ENCODE measurements at regions not wholly inside any gene's neighbourhood (a gene's known extent, or its start where the extent isn't known, plus 50 kb on each side); places are given as distances from the start of the nearest gene placed in this dataset.

GRCh38 chr4:177032341-177032740, 239.6 kb upstream of the VEGFC start:
- no peak for DNase-seq (ENCODE audit: low spot score)
- intact Hi-C loops (cut with DNase I), result no loop called here

DNA sequence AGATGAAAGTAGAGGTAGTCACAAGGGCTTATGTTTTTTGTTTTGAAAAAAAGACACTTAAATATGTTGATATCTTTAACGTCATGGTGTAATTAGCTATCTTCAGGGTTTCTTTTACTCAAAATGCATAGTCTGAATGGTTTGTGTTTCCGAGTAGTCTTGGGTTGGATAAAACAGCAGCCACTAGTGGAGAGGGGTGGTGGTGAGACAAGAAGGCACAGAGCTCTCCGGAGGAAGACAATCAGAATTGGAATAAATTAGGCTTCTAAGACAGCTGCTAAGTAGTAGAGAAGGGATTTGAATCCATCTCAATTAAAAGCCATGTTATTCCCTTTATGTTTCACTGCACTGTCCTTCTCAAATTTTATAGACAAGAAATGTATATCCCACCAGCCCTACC, 240.4 kb upstream of the VEGFC start:
- DNase-seq (ENCODE audit: low spot score), result no peak
- intact Hi-C loops (cut with DNase I), result no loop called here

DNA sequence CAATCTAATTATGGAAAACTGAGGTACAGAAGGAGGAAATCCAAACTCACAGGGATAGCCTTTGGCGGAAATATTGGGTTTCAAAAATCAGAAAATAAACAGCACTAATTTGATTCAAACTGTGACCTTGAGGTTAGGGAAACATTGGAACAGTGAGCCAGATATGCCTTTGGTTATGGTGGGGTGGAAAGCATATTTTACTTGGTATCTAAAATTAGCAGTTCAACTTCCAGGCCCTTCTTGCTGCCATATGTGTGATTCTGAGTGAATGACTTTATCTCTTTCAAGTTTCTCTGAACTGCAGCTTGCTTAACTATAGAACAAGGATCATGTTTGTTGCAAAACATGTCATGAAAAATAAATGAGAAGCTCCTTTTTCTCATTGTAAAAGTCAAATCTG, 240.9 kb upstream of the VEGFC start:
- no peak for DNase-seq (ENCODE audit: low spot score)
- intact Hi-C loops (cut with DNase I), result no loop called here

GRCh38 chr4:177041356-177041755, 248.6 kb upstream of the VEGFC start:
- intact Hi-C loops (cut with DNase I), result loop anchor here (10.0 kb wide), 1 partner anchor 327 kb away; no protein-coding TSS in a partner anchor
- no peak for DNase-seq (ENCODE audit: low spot score)

- no peak for DNase-seq (ENCODE audit: low spot score)
- intact Hi-C loops (cut with DNase I), result loop anchor here (2.0 to 10.0 kb wide), 4 partner anchors 256 to 670 kb away; no protein-coding TSS in a partner anchor
Measured at GRCh38 chr4:177047070-177047850, 254.5 kb upstream of the VEGFC start.

- intact Hi-C loops (cut with DNase I), result loop anchor here (2.0 to 10.0 kb wide), 4 partner anchors 257 to 671 kb away; no protein-coding TSS in a partner anchor
- no peak for DNase-seq (ENCODE audit: low spot score)
Measured at GRCh38 chr4:177047851-177048174, 255.1 kb upstream of the VEGFC start.

GRCh38 chr4:177051473-177052060, 258.1 kb upstream of the NEIL3 start:
- DNase-seq (ENCODE audit: low spot score), result no peak
- intact Hi-C loops (cut with DNase I), result no loop called here

- DNase-seq (ENCODE audit: low spot score), result no peak
- intact Hi-C loops (cut with DNase I), result no loop called here
Measured at GRCh38 chr4:177052211-177052934, 257.3 kb upstream of the NEIL3 start.

DNA sequence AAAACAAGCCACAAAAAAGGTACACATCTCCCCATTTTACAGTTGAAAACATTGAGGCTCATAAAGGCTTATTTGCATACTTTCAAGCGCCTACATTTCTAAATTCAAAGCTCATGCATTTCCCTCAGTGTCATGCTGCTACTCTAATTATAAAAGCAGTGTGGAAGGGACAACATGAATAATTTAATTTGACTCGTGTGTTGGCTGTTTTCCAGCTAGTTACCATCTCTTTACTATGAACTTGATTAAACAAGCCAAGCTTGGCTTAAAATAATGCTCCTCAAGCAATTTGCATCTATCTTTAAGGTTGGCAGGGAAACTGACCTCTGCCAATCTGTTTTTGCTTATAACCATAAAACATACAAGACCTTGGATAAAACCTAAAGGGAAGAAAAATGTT, 252.5 kb upstream of the NEIL3 start:
- DNase-seq (ENCODE audit: low spot score), result no peak
- intact Hi-C loops (cut with DNase I), result no loop called here

GRCh38 chr4:177064116-177064515, 245.6 kb upstream of the NEIL3 start:
- intact Hi-C loops (cut with DNase I), result no loop called here
- DNase-seq (ENCODE audit: low spot score), result no peak

- intact Hi-C loops (cut with DNase I), result no loop called here
- DNase-seq (ENCODE audit: low spot score), result no peak
Measured at GRCh38 chr4:177064729-177065394, 244.8 kb upstream of the NEIL3 start.

DNA sequence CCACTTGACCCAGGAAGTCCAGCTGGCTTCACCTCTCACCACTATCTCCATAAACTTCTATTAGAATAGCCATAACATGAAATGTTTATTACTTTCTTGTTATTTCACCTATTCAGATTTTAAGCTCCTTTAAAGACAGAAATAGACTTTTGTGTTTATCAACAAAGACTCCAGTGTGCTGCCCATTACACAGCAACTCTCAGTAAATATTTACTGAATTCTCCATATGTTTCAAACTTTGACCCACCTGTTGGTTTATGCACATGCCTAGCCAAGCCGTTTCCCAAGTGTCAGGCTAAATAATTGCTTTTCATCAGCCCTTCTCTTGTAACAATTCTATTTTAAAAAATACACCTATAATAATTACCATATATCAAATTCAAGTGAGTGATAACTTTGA, 242.9 kb upstream of the NEIL3 start:
- no peak for DNase-seq (ENCODE audit: low spot score)
- intact Hi-C loops (cut with DNase I), result no loop called here

- DNase-seq (ENCODE audit: low spot score), result no peak
- intact Hi-C loops (cut with DNase I), result no loop called here
Measured at GRCh38 chr4:177070533-177071058, 239.1 kb upstream of the NEIL3 start.

DNA sequence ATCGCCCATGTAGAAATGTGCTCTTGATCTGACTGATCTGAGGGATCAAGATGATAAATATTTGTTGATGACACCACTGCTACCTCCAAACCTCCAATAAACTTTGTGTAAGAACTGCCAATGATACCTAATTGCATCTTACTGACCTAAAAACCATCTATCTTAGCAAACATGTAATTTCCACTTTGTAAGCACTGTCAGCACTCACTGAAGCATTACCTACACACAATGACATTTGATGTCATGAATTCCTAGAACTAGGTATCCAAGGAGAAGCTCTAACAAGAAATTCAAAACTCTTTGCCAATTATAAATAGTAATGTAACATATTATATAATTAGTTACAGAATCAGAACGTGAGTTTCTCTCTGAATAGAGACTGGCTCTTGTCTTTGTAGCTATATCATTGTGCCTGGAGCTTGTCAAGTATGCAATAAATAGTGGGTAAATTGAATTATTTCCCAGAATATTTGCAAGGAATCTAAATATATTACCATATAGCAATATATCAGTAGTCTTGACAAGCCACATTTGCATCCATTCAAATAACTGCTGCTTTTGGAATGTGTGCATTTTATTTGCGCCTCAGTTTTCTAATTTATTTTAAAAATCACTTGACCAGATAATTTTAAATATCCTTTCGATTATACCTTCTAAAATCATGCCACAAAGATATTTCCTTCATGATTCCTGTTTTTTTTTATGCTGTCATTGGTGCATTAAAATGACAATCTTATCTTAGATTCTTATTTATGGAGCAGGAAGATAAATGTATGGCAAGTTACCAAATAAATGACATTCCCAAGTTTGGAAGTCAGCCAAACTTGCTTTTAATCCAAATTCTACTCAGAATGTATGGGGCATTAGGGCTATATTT, 232.3 kb upstream of the NEIL3 start:
- no peak for DNase-seq (ENCODE audit: low spot score)
- intact Hi-C loops (cut with DNase I), result no loop called here

GRCh38 chr4:177079327-177079726, 230.3 kb upstream of the NEIL3 start:
- intact Hi-C loops (cut with DNase I), result no loop called here
- DNase-seq (ENCODE audit: low spot score), result no peak

DNA sequence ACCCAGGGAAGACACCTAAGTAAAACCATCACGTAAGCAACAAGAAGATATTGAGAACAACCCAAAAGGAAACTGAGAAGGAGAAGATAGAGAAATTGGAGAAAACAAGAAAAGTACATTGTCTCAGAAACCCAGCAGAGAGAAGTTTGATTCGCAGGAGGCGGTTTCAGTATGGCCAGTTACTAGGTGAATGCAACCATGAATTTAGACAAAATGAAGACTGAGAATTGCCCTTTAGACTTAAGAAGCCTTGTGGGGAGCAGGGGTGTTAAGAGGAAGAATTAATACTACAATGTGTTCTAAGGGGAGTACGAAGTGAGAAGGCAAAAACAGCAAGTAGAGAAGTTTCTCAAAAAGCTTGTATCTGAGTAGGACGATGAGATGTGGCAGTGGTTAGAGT, 229.3 kb upstream of the NEIL3 start:
- intact Hi-C loops (cut with DNase I), result no loop called here
- DNase-seq (ENCODE audit: low spot score), result no peak

GRCh38 chr4:177087060-177087459, 222.6 kb upstream of the NEIL3 start:
- DNase-seq (ENCODE audit: low spot score), result no peak
- intact Hi-C loops (cut with DNase I), result no loop called here

DNA sequence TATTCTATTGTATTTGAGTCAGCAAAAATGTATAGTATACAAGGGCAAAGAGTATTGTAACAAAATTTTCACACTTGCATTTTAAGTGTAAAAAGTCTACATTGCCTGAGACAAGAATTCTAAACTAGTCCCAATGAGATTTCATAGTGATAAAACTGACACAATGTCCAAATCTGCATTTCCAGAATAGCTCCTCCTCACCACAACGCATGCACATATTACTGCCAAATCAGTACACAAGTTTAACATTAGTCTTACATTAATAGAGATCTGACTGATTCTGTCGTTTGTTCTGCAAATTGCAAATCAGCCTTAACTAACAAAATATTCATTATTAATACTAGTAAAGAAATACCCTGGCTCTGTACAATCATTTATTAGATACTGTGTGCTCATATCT, 222.2 kb upstream of the NEIL3 start:
- intact Hi-C loops (cut with DNase I), result no loop called here
- DNase-seq (ENCODE audit: low spot score), result no peak

DNA sequence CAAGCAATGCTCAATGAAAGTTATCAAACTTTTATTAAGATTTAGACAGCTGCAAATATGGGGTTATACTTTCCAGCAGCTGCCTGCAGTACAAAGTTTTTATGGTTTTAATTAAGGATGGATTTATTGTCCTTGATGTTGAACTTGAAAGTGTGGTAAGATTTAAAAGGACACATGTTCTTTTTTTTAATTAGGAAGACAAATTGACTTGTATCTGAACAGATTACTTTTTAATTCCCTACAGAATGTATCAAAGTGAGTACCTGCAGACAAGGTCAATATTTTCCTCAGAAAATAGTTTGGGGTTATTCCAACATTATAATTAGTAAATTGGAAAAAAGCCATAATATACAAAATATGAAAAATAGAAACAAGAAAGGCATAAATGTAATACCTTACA, 218.2 kb upstream of the NEIL3 start:
- DNase-seq (ENCODE audit: low spot score), result no peak
- intact Hi-C loops (cut with DNase I), result no loop called here

Measured in cardiac septum (tissue), 1 donor.